ENCODE measurements at regions not wholly inside any gene's neighbourhood (a gene's known extent, or its start where the extent isn't known, plus 50 kb on each side); places are given as distances from the start of the nearest gene placed in this dataset.

DNA sequence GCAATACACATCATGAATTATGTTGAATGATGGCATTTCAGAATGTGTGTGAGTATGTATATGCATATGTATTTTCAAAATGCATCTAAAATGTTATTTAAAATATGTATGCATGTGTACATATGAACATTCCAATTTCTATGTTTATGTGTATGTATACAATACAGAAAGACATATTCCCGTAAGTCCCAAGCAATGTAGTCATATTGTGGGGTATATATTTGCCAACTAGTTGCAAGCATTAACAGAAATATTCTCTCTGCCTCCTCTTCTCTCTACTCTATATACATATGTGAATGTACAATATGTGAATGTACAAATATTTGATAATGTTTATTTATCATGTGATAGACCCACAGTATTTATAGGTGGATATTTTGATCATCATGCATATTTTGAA, 345.8 kb upstream of the ZEB2 start:
- TF ChIP-seq CTCF (conservative IDR thresholded peaks at IDR 0.05) (no peak), EZH2 (IDR thresholded peaks at IDR 0.05; ENCODE audit: low read depth) (no peak)
